ENCODE measurements at regions not wholly inside any gene's neighbourhood (a gene's known extent, or its start where the extent isn't known, plus 50 kb on each side); places are given as distances from the start of the nearest gene placed in this dataset.
"Not testable (repeated sequence)": the region's sequence is repeated elsewhere in the genome, so short reads cannot be mapped to it uniquely, and the experiment has no call there.

DNA sequence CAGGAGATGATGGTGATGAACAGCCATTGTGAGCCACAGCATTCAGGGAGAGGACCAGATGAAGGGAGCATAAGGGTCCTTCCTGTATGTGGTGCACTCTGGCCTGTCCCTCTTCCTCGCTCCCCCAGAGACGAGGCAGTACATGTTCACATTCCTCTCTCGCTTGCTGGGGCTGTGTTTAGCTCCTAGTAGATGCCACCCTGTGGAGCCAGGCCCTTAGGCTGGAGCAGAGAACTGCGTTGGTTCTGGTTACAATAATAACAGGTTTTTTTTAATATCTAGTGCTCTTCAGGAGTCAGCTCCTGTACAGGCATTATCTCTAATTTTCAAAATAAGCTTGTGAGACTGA lies 171.1 kb upstream of the MYT1L start:
- no peak for DNase-seq

DNA sequence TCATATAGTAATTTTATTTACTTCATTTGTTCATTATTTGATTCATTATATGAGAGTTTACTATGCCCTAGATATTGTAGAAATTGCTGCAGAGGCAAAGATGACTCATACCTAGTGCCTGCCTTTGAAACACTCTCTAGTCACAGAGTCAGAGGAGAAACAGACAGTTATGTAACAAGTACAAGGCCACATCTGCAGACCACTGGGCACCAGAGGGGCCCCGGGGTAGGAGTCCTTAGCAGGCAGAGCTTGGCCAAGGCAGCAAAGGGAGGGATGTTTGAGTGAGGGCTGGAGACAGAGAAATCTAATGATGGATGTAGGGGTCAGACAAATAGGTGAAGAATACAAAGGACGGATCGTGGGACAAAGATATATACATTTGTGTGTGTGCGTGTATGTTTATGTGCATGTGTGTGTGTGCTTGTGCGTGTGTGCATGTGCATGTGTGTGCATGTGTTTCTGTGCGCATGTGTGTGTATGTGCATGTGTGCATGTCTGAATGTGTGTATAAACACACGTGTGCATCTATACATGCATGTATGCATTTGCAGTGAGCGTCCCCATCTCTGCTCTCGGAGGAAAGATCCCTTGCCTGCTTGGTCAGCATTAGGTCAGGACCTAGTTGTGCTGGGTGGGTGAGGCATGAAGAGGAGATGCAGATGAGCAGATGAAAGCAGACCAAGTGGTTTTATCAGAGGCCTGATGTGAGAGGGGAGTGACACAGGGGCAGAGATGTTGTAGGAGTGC lies 170.6 kb upstream of the MYT1L start:
- DNase-seq = no peak

DNA sequence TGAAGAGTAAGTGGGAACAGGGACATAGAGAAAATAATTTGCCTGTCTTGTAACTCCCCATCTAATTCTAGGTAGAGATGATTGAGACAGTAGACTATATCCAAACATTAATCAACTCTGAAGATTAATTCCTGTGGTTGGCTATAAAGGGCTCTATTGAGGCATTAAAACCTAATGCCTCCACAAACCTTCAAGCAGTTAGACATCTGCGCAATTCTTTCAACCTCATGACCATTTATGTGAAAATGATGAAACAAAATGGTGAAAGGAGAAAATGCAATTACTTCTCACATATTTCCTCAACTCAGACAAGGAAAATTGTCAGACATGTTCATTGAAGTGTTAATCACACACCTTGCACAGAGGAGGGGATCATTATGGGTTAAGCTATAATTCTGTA lies 164.5 kb upstream of the MYT1L start:
- no peak for DNase-seq

DNA sequence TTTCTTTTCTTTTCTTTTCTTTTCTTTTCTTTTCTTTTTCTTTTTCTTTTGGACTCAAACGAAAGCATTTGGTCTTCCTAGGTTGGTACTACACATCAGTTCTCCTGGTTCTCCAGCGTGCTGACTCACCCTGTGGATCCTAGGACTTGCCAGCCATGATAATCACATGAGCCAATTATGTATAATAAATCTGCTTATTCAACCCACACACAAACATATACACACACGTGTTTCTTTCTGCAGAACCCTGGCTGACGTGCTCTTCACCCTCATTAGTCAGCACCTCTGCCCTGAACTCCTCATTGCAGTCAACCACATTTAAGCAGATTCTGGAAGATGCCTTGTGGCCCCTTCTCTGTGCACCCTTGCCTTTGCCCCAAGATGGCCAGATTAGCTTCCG lies 162.4 kb upstream of the MYT1L start:
- no peak for DNase-seq

DNA sequence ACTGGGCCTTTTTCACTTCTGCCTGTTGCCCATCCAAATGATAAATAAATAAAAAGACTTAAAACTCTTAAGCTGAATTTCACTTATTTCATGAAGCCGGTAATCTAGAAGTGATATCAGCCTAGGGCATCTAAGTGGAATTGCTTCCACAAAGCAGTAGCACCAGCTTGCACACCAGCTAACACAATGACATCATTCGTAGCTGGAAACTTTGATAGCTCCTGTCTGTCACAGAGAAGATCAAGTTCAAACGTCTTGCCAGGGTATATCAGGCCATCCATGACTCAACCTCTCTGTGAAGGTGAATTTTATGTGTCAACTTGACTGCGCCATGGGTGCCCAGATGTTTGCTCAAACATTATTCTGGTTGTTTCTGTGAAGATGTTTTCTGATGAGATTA lies 161.7 kb upstream of the MYT1L start:
- no peak for DNase-seq

DNA sequence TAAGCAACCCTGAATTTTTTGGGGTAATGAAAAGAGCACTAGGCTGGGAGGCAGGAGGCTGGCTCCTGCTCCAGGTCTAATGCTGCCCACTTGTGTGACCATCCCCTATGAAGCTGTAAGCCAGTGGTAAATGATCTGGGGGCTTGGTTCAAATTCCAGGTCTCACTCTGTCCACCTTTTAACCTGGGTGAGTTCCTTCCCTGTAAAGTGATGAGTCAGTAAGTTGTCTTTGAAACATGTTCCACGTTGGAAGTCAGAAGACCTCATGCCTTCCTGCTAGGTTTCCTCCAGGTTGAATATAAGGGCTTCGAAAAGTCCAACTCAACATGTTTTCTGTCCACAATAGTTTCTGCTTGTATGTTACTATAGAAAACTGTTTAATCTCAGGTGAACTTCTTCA lies 160.9 kb upstream of the MYT1L start:
- DNase-seq = no peak

DNA sequence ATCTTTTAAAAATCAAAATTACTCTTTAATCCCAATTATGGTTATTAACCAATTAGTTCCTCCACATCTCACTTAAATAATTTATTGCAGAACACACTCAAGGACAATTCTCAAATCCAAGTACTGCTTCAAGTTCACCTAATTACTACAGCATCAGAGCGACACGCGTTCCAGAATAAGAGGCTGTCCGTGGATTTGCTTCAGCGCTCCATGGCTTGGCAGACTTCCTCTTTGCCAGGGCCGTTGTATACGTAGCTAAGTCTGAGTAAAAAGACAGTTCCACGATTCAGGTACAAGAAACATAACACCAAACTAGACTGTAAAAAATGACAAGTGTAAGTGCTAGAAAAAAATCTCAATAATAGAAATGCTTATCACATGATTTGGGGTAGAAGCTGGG lies 153.2 kb upstream of the MYT1L start:
- DNase-seq = no peak

DNA sequence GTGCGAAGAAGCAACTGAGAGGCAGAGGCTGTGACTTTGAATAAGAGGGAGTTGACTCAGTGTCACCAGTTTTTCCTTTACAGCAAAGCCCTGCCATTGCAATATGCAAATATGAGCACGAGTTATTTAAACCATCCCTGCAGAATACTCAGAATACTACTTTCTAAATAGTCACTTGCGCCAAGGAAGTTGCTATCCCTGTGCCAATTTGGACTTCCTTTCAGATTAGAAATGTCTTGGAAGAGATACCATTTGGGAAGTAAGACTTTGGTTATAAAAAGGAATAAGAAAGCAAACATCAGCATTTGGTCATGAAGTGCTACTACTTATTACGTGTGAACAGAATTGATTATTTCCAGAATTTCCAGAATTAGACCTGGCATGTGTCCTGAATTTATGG lies 151.8 kb upstream of the MYT1L start:
- no peak for DNase-seq

DNA sequence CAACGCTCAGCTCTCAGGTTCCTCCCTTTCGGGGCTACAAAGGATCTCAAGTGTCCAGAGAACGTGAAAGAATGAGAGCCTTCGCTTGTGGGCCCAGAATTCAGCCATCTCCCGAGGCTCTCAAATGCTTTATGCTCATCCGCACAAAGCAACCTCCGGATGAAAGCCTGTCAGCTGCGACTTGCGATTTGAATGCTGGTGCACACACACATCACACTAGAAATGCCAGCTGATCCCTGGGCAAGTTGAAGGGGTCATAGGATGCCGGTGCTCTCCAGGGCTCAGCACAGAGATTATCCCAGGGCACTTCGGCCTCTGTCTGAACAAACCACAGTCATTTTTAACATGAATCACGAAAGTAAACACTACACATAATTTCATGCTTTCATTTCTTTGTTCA lies 141.8 kb upstream of the MYT1L start:
- peak; percentile 54 for DNase-seq

DNA sequence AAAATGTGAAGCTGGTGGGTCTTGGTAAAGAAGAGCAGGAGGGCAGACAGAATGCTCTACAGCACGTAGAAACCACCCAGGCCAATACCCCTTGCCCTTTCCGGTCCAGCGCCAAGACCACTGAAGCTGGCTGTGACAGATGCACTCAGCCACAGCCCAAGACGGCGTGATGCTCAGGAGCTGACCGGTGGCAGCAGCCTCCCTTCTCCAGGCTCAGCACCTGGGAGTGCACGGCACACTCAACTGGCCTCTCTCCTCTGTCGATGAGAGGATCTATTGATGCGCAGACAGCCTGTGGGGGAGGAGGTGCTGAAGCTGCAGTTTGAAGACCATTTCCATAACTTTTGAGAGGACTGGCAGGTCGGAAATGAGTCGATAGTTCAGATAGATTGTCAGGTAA lies 141.0 kb upstream of the MYT1L start:
- DNase-seq = no peak

DNA sequence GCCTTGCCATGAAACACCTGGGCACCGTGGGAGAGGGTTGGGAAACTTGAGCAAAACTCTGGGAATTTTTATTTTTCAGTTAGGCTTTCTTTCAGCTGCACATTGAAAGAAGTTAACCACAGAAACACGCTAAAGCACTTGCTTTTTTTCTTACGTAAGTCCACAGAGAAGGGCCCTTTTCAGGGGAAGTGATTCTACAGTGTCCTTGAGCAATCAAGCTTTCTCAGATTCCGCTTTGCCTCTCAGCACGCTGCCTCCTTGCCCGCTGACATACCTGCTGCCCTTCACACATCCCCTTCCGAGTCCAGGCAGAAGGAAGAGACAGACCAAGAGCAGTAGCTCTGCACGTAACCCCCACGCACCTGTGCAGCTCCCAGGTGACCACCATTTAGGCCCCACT lies 135.5 kb upstream of the MYT1L start:
- DNase-seq = no peak

DNA sequence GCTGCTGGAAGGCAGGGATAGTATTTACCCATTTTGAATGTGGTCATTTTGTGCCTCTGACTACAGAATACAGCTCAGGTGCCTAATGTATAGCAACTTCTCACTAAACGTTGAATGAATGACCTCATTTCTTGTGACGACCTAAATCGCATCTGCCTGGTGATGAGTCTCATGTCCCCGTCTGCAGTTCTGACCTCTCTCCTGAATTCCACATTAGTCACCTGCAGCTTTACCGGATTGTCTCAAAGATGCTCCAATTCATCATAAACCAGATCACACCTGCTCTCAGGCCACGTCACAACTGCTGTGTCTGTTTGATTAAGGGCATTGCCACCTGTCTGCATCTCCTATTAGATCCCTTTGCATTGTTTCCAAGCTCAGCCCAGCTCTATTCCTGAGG lies 133.6 kb upstream of the MYT1L start:
- DNase-seq = no peak

DNA sequence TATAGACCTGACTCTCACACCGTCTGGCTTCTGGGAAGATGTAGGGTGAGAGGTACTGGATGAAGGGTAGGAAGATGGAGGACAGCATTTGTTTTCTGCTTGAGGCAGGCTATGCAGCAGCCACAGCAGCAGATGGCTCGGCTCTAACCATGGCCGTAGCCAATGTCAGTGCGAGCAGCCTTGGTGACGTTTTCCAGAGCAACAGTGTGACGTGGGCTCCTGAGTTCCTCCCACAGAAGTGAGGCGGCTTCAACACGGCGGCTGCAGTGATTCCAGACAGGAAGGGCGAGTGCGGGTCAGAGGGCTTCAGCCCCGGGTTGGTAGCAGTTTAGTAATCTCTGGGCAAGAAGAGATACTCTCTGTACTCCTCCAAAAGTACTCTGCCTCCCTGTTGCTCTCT lies 133.0 kb upstream of the MYT1L start:
- no peak for DNase-seq

DNA sequence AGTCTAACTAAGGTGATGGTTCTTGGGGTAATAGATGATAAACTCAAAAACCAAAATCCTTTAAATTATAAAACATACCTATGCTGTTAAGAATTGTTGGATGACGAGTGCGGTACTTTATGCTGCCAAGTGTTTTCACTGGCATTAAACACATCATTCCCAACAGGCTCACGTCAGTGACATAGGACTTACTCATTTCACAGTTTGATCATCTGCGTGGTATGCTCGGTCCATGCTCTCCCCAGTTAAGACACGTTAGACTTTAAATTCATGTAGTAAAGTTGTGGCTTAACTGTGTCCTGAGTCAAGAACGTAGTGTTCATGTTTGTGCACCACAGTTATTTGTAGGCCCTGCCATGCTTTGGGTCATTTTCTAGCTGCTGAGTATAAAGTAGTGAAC lies 125.6 kb upstream of the MYT1L start:
- DNase-seq = no peak

DNA sequence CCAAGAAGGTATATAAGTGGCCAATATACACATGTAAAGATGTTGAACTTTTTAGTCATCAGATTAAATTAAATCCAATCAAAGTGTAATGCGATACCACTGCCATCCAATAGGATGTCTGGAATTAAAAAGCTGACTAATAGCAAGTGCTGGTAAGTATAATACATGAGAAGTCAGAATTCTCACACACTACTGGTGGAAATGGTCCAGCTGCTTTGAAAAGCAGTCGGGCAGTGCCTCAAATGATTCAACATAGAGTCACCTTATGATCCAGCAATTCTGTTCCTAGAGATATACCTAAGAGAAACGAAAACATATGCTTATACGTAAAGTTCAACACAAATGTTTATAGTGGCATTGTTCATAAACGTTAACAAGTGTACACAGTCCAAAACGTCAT lies 124.1 kb upstream of the MYT1L start:
- no peak for DNase-seq

DNA sequence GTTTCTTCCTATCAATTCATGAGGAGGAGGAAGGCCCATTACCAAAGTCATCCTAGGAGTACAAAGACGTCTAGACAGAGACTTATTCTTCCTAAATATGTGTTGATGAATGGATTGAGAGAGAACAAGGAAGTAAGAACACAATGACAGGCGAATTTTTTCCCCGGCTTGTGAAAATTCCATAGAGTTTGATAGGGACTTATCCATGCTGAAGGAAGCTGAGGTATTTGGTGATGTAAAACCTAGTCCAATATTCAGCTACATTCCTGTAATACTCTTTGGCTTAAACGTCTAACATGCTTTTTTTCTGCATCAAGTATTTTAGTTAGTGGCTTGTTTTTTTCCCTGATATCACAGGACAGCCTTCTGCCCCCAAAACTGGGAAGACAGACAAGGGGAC lies 121.9 kb upstream of the MYT1L start:
- no peak for DNase-seq

DNA sequence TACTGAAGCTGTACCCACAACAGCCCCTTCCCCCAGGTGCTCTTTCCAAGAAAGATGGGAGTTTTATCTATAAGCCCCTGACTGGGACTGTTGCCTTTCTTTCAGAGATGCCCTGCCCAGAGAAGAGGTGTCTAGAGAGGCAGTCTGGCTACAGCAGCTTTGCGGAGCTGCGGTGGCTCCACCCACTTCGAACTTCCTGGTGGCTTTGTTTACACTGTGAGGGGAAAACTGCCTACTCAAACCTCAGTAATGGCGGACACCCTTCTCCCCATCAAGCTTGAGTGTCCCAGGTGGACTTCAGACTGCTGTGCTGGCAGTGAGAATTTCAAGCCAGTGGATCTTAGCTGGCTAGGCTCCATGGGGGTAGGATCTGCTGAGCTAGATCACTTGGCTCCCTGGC lies 120.2 kb upstream of the MYT1L start:
- not testable (repeated sequence) for DNase-seq

DNA sequence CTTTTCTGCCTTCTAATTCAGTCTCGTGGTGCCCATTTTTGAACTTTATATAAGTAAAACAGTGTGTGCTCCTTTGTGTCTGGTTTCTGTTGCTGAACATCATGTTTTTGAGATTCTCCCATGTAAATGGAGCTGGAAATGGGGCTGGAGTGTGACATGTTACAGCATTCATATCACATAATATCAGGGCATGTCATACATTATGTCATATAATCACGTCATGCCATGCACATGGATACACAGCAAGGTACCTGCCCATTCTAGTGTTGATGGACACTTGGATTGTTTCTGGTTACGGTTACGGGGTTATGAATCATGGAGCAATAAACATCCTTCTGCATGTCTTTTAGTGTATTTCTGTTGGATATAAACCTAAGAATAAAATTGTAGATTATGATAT lies 117.1 kb upstream of the MYT1L start:
- no peak for DNase-seq

DNA sequence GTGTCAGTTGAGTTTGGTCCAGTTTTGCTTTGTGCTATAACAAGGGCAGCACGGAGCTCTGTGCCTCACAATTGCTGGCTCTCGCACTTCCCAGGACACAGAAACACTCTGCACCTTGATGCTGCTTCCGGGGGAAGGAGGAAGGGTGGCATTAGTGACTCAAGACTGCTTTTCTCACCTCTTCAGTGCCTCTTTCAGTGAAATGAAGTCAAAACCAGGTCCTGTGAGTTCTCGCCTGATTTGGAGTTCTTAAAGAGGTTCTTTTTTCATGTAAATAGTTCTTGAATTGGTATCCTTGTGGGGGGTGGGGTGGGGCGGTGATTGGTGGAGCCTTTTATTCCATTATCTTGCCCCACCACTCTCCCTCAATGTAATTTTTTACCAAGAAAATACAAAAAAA lies 91.5 kb upstream of the MYT1L start:
- DNase-seq = no peak

DNA sequence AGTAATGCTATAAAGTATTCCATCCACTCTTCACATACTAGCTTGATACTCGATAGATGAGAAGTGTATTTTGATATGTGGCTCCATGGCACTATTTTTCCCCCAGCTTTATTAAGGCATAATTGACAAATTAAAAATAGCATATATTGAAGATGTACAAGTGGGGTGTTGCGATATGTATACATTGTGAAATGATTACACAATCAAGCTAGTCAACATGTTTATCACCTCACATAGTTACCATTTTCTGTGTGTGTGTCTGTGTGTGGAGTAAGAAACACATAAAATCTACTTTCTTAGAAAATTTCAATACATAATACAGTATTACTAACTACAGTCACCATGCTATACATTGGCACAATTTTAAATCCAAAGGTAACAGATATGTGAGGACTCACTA lies 82.5 kb upstream of the MYT1L start:
- no peak for DNase-seq

DNA sequence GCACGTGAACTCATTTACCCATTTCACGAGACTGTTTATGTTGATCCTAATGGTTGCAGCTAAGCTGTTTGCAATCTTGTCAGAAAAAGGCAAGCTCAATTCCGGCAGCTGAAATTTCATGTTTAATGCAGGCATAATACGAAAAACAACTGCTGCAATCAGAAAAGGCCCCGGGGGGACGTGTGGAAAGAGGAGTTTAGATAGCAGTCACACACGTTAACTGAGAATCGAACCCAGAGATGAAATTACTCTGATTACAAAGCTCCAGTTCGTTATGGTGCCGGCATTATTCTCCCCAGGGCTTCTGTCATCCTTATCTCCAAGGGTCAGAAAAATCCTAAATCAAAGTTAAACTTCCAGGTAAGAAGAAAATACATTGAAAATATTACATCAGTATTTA lies 79.9 kb upstream of the MYT1L start:
- DNase-seq = no peak

DNA sequence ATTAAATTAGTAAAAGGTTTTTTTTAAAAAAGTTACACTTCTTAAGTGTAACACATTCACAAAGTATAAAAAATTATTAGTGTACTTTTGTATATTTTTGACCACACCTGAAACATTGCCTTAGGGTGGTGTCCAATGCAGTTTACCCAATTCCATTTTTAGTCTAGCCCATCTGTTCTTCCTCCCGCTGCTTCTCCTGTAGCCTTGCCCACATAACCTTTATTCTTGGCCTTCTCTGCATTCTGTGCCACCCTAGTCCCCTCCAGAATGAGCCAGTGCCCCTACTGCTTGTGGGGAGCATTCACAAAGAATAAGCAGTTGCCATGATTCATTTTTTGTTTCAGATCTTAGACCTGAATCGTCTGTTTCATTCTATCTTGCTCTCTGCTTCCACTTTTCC lies 78.4 kb upstream of the MYT1L start:
- DNase-seq = no peak

DNA sequence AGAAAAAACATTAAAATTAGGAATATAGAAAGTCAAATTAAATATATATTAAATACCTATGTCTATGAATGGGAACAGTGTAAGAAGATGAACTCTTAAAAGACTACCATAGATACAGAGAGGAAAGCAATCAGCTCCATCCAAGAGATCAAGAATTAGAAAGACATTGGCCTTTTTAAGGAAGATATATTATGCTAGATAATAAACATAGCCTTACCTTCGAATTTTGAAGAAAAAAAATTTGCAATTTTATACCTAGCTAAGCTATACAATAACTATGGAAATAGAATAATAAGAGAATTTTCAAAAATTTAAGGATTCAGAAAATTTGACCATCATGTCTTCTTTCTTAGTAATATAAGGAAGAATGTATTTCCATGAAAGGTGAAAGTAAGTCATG lies 74.7 kb upstream of the MYT1L start:
- DNase-seq = no peak

DNA sequence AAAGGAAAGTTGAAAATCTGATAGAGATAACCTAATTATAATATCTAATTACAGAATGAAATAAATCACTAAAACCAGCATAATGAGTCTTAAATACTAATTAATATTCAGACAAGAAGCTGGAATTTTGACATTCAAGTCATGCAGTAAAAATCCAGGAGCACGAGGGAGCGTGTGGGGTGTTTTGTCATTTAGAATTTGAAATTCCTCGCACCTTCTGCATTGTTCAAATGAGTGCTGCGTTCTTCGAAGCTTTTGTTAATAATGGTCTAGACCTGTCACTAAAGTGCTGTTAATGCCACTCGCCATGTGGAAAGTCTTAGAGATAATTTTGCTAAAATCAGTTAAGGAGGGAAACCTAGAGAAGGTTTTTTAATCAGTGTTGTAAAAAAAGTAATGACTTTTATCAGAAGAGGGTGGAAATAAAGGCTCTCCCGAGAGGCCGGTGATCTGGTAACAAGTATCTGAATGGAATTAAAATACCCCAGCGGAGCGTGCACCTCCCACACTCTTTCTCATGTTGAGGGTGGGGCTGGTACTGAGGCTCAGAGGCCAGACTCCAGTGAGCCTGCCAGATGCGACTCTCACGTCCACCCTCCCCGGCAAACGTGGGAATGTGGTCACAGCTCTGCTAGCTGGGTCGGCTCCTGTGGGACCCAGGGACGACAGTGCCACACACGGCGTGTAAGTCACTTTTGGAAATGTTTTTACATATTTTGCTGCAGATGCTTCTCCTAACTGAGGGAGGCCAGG lies 69.4 kb upstream of the MYT1L start:
- DNase-seq = no peak

DNA sequence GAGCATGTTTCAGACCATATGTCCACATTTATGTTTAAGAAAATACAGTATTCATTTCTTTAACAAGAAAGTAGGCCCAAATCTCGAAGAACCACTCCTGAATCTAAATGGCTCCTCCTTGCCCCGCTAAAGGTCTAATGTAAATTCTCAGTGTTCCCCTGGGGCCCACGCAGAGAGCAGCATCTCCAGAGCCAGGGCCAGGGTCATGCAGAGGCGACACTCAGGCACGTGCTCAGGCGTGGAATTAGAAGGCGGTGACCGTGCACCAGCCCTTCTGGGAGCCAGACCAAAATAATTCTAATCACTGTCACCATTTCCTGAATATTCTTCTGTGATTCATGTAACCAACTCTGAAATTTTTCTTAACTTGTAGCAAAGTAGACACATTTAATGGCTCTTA lies 68.3 kb upstream of the MYT1L start:
- no peak for DNase-seq

All from retina (tissue), 1 donor.